COLO668 (cell line): ENCODE measurements at regions not wholly inside any gene's neighbourhood (a gene's known extent, or its start where the extent isn't known, plus 50 kb on each side); places are given as distances from the start of the nearest gene placed in this dataset.

Experiments
- DNase-seq: peaks from one replicate; lab custom pipeline; 2025; ENCODE audit not compliant: unreplicated experiment; lab: John Stamatoyannopoulos, UW

- no peak for DNase-seq
Observed at GRCh38 chr6:140572867-140573266, 1198.4 kb upstream of the CITED2 start.

DNA sequence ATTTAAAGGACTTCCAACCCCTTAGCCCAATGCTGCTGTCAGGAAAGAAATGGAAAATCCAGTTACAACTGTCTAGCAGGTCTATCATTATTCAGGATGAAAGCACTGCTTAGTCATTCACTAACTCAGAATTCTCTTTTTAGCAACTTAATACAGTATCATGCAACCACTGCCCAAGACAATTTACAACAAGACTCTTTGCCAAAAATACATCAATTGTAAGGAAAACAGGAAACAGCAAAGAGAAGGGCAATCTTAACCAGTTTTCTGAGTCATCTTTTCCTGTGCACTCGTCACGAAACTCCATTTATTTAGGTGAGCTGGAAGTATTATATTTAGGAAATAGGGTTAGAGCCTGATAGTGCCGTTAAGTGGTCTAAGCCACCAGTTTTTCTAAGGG lies 1197.7 kb upstream of the CITED2 start:
- no peak for DNase-seq

GRCh38 chr6:140571145-140571544 lies 1196.7 kb upstream of the CITED2 start:
- DNase-seq: no peak

GRCh38 chr6:140567466-140567865 lies 1193.0 kb upstream of the CITED2 start:
- no peak for DNase-seq

DNA sequence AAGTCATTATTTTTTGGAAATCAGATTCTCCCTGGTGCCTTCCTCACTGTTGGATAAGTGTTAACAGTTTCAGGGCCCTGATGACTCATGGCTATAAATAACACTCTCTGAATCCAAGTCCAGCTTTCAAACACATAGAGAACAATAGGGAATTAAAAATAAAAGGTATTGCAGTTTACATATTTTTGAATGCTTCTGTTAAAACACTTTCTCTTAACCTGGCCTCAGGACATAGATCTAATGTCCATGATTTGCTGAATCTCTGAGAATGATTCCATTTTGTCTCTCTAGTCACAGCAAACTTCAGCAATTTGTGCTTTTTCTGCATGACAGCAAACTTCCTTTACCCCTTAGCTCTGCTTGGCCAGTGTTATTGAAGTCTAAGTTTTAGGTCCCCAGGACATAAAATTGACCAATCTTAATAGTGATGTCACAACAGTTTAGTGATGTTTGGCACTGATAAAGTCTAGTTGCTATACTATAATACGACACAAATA lies 1192.4 kb upstream of the CITED2 start:
- DNase-seq: no peak

DNA sequence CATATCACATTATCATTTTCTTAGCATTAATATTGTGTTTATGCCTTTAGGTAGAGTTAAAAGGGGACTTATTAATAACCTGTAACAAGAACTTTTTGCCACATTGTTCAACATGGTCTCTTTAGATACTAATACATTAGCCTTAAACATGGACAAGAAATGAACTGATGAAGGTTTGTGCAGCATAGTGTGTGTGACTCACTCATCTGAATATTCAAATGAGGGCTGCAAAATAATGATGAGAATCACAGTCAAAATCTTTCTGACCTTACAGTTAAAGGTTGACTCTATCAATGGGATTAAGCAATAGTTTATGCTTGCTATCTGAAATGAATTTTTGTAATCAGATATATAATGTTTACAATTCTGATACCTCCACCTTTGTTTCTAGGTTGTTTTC lies 1189.3 kb upstream of the CITED2 start:
- no peak for DNase-seq

GRCh38 chr6:140561701-140562100 lies 1187.3 kb upstream of the CITED2 start:
- no peak for DNase-seq

DNA sequence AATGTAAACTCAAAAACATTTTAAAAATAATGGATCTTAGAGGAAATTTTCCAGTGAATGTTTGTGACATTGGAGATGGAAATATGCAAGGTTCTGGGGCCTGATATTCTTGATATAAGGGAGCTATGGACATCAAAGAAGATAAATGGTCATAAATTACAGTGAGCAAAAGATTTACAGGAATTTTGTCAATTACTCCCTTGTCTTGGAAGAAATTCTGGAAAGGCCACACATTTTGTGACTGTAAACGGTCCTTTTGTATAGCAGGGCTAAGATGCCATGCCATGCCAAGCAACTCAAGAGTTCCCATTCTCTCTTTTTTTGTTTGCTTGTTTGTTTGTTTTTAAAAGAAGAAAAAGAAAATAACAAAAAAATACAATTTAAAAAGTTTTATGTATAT lies 1186.2 kb upstream of the CITED2 start:
- DNase-seq: no peak

GRCh38 chr6:140559458-140559857 lies 1185.0 kb upstream of the CITED2 start:
- no peak for DNase-seq

- DNase-seq: no peak
Observed at GRCh38 chr6:140554421-140554820, 1180.0 kb upstream of the CITED2 start.

GRCh38 chr6:140548366-140548765 lies 1173.9 kb upstream of the CITED2 start:
- DNase-seq: no peak

GRCh38 chr6:140546640-140547039 lies 1172.2 kb upstream of the CITED2 start:
- DNase-seq: no peak

GRCh38 chr6:140544431-140544830 lies 1170.0 kb upstream of the CITED2 start:
- no peak for DNase-seq

GRCh38 chr6:140542863-140543262 lies 1168.4 kb upstream of the CITED2 start:
- peak; percentile 3 for DNase-seq

GRCh38 chr6:140541288-140541687 lies 1166.8 kb upstream of the CITED2 start:
- no peak for DNase-seq

GRCh38 chr6:140540743-140541142 lies 1166.3 kb upstream of the CITED2 start:
- DNase-seq: no peak

DNA sequence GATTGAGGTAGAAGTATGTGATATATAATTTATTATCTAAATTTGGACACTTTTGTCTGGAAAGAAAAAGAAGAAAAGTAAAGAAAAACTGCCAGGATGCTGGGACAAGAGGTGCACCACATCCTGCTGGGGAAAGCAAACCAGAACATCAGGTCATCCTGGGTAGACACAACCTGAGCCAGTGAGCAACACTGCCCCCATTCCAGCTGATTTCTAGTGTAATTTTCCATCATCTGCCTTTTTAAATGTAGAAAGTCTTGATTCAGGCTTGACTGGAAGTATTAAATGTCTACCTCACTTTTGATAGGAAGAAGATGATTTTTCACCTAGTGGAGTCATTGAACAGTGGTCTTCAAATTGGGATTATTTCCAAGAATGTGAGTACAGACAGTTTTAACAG lies 1164.5 kb upstream of the CITED2 start:
- no peak for DNase-seq

DNA sequence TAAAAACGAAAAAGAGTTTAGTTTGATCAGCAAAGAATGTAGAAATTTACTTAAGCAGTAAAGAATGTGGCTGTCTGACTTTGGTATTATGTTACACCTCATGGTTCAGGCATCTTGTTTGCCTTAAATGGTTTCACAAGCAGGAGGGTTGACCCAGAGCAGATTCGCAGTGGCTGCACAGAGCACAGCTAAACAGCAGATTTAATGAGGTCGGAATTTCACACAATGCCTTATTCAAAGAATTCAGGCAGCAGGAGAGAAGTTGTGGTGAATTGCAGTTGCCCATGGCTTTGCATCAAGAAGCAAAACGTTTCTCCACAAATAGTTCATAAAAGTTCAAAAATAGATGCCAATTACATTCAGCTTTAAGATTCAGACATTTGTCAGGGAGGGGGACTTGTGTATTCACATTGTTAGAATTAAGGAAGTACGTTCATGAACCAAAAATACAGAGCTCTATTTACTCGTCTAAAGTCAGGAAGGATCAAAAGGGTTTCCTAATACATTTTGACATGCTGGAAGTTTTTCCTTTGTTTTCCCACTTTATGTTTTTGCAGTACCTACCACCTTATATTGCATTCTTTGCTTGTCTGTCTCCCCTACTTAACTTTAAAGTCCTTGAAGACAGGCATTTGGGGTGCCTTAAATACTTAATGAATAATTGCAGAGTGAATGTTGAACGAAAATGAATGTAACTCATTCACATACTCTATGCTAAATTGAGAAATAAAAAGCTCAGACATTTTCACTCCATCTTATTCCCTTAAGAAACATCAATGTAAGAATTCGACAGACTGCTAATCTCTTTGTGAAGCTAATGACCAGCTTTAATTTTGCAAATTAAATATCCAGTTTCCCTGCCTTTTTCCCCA lies 1163.6 kb upstream of the CITED2 start:
- DNase-seq: no peak

DNA sequence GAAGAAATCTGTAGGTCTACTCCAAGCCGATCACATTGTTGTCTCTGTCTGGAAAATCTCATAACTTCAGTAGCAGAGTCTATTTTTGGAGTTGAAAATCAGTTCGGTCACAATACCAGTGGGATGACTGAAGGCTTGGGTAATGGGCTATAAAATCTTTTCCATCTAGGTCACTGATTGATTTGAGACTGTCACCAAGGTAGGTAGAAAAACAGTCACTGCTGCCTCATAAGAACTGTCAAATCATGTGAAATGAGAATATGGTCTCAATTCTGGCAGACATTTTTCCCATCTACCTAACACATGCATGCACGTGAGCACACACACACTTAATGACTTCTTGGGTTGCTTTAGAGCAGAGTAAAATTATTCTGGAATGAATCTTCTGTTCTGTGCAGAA lies 1162.8 kb upstream of the CITED2 start:
- DNase-seq: no peak

DNA sequence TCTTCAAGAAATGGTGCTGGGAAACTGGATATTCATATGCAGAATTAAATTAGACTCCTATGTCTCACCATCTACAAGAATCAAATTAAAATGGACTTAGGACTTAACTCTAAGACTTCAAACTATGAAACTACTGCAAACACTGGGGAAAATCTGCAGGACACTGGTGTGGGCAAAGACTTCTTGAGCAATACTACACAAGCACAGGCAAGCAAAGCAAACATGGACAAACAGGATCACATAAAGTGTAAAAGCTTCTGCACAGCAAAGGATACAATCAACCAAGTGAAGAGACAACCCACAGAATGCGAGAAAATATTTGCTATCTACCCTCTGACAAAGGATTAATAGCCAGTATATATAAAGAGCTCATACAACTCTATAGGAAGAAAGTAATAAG lies 1161.1 kb upstream of the CITED2 start:
- no peak for DNase-seq

DNA sequence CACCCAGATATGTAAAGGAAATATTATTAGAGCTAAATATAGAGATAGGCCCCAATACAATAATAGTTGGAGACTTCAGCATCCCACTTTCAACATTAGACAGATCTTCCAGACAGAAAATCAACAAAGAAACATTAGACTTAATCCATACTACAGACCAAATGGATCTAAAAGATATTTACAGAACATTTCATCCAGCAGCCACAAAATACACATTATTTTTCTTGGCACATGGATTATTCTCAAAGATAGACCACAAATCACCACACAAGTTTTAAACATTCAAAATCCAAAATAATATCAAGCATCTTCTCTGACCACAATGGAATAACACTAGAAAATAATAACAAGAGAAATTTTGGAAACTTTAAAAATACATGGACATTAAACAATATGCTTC lies 1159.1 kb upstream of the CITED2 start:
- no peak for DNase-seq

- DNase-seq: no peak
Observed at GRCh38 chr6:140504776-140505175, 1130.3 kb upstream of the CITED2 start.

DNA sequence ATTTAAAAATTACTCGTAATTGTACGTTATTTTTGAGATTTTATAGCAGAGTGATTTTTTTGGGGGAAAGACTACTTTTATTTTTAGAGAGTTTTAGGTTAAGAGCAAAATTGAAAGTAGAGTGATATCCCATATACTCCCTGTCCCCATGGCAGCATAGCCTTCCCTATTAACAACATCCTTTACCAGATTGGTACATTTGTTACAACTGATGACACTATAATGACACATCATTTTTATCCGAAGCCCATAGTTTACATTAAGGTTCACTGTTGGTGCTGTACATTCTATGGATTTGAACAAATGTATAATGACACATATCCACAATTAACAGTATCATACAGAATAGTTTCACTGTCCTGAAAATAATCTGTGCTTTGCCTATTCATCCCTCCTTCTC lies 1126.4 kb upstream of the CITED2 start:
- DNase-seq: no peak
